ENCODE measurements at regions not wholly inside any gene's neighbourhood (a gene's known extent, or its start where the extent isn't known, plus 50 kb on each side); places are given as distances from the start of the nearest gene placed in this dataset.

GRCh38 chr4:20062054-20062453 lies 189.7 kb upstream of the SLIT2 start:
- Mint-ChIP-seq H3K4me3 (no peak overlapping the region), H3K4me1 (peaks cover 5% of the 10 kb centered on the region), H3K27ac (peak overlapping the region in 2 of 3 experiments; percentile 1 to 2), H3K36me3 (ENCODE audit: low read depth) (no peaks in the 10 kb centered on the region), H3K9me3 (peaks cover 4% of the 10 kb centered on the region), H3K27me3 (ENCODE audit: low read depth) (no peaks in the 10 kb centered on the region)
- TF ChIP-seq, protein P1, sequence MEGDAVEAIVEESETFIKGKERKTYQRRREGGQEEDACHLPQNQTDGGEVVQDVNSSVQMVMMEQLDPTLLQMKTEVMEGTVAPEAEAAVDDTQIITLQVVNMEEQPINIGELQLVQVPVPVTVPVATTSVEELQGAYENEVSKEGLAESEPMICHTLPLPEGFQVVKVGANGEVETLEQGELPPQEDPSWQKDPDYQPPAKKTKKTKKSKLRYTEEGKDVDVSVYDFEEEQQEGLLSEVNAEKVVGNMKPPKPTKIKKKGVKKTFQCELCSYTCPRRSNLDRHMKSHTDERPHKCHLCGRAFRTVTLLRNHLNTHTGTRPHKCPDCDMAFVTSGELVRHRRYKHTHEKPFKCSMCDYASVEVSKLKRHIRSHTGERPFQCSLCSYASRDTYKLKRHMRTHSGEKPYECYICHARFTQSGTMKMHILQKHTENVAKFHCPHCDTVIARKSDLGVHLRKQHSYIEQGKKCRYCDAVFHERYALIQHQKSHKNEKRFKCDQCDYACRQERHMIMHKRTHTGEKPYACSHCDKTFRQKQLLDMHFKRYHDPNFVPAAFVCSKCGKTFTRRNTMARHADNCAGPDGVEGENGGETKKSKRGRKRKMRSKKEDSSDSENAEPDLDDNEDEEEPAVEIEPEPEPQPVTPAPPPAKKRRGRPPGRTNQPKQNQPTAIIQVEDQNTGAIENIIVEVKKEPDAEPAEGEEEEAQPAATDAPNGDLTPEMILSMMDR (IDR thresholded peaks at IDR 0.05; ENCODE audit: unreplicated experiment in 3 of 3) = no peak

GRCh38 chr4:20050768-20051167 lies 200.9 kb upstream of the SLIT2 start:
- no peaks in the 10 kb centered on the region for H3K9me3 Mint-ChIP-seq
- no peaks in the 10 kb centered on the region for H3K36me3 Mint-ChIP-seq (ENCODE audit: low read depth)
- TF ChIP-seq, protein P1 (IDR thresholded peaks at IDR 0.05; ENCODE audit: unreplicated experiment in 3 of 3) = no peak
- peaks cover 4% of the 10 kb centered on the region for H3K27me3 Mint-ChIP-seq (ENCODE audit: low read depth)
- peaks cover 23% of the 10 kb centered on the region for H3K4me1 Mint-ChIP-seq
- H3K4me3 Mint-ChIP-seq = no peak overlapping the region
- H3K27ac Mint-ChIP-seq = no peak overlapping the region

- no peaks in the 10 kb centered on the region for H3K36me3 Mint-ChIP-seq (ENCODE audit: low read depth)
- no peak overlapping the region for H3K27ac Mint-ChIP-seq
- peaks cover 29% of the 10 kb centered on the region for H3K4me1 Mint-ChIP-seq
- H3K9me3 Mint-ChIP-seq = no peaks in the 10 kb centered on the region
- peaks cover 4% of the 10 kb centered on the region for H3K27me3 Mint-ChIP-seq (ENCODE audit: low read depth)
- no peak overlapping the region for H3K4me3 Mint-ChIP-seq
- TF ChIP-seq, protein P1 (IDR thresholded peaks at IDR 0.05; ENCODE audit: unreplicated experiment in 3 of 3) = no peak
Observed at GRCh38 chr4:20049889-20050288, 201.8 kb upstream of the SLIT2 start.

DNA sequence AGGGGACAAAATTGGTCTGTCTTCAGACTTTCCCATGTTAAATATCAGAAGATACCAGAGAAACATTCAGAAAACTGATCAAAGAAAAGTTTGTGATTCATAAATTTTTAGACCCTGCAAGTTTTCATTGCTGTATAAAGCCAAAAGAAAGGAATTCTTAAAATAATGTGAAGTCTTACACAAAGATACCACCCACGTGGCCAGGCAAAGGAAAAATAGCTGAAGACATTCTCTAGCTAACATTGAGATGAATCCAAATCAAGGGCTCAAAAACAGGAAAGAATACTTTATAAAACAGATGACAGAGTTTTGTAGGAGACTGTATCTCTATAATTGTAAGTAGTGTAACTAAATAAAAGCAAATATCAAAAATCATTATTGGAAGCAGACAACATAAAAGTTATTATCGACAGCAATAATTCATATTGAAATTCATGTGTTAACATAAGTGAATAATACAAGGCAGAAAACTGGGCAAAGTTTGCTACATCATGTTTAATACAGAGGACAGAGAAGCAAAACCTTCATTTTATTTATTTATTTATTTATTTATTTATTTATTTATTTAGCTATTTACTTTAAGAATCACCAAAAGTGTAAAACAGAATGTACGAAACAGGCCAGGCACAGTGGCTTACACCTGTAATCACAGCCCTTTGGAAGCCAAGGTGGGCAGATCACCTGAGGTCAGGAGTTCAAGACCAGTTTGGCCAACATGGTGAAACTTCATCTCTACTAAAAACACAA lies 204.6 kb upstream of the SLIT2 start:
- no peaks in the 10 kb centered on the region for H3K9me3 Mint-ChIP-seq
- TF ChIP-seq, protein P1 (IDR thresholded peaks at IDR 0.05; ENCODE audit: unreplicated experiment in 3 of 3) = no peak
- peak overlapping the region in 2 of 3 experiments; percentile 31 to 45 for H3K27ac Mint-ChIP-seq
- H3K4me1 Mint-ChIP-seq = peaks cover 36% of the 10 kb centered on the region
- H3K4me3 Mint-ChIP-seq = no peak overlapping the region
- no peaks in the 10 kb centered on the region for H3K27me3 Mint-ChIP-seq (ENCODE audit: low read depth)
- no peaks in the 10 kb centered on the region for H3K36me3 Mint-ChIP-seq (ENCODE audit: low read depth)

DNA sequence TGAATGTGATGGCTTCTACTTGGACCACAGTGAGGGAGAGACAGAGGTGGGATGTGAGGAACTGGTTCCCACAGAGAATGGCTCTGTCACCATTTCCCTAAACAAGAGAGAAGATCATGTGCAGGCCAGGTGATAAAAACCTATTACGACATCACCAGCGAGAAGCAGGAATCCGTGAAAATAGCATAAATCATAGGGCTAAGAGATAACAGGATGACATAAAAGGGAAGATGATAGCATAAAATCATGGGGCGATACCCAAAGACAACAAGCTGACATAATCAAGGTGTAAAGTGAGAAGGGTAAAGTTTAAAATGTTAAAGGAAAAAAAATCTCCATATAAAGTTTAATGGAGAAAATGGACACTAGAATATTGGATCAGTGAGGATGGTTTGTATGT lies 205.5 kb upstream of the SLIT2 start:
- Mint-ChIP-seq H3K36me3 (ENCODE audit: low read depth) (no peaks in the 10 kb centered on the region), H3K27me3 (ENCODE audit: low read depth) (no peaks in the 10 kb centered on the region), H3K27ac (peak overlapping the region in 1 of 3 experiments; percentile 2), H3K4me1 (peaks cover 33% of the 10 kb centered on the region), H3K9me3 (no peaks in the 10 kb centered on the region), H3K4me3 (no peak overlapping the region)
- TF ChIP-seq, protein P1 (IDR thresholded peaks at IDR 0.05; ENCODE audit: unreplicated experiment in 3 of 3) = no peak

GRCh38 chr4:20044966-20045365 lies 206.7 kb upstream of the SLIT2 start:
- Mint-ChIP-seq H3K36me3 (ENCODE audit: low read depth) (no peaks in the 10 kb centered on the region), H3K4me3 (no peak overlapping the region), H3K27me3 (ENCODE audit: low read depth) (no peaks in the 10 kb centered on the region), H3K4me1 (peaks cover 33% of the 10 kb centered on the region), H3K9me3 (no peaks in the 10 kb centered on the region), H3K27ac (peak overlapping the region; percentile 23 to 91 (median 73))
- TF ChIP-seq, protein P1 (IDR thresholded peaks at IDR 0.05; ENCODE audit: unreplicated experiment in 3 of 3) = no peak
